Uterus (tissue), 3 donors: ENCODE measurements at regions not wholly inside any gene's neighbourhood (a gene's known extent, or its start where the extent isn't known, plus 50 kb on each side); places are given as distances from the start of the nearest gene placed in this dataset.

Experiments
- DNase-seq, 2 donors: peaks; one replicate each; pipeline ENCODE4 v3.0.0-alpha.2; 2019 to 2020
- H3K27ac ChIP-seq, 2 donors: fragments of 200-600 bp; sonication (generic); 1 replicate in 1 of 2; 2 replicates in 1 of 2; pipeline ENCODE4 v1.5.1; 2016 to 2018
- H3K27me3 ChIP-seq, 2 donors: fragments of 200-600 bp; sonication (generic); one replicate each; pipeline ENCODE4 v1.5.1; 2018 to 2019; ENCODE audit warnings: control low read depth in 1 of 2
- H3K36me3 ChIP-seq, 2 donors: fragments of 200-600 bp; sonication (generic); one replicate each; pipeline ENCODE4 v1.5.1; 2019; ENCODE audit warnings: control low read depth in 1 of 2
- H3K4me1 ChIP-seq, 2 donors: fragments of 200-600 bp; sonication (generic); one replicate each; pipeline ENCODE4 v1.5.1; 2018 to 2019; ENCODE audit warnings: control low read depth in 1 of 2
- H3K4me3 ChIP-seq, 2 donors: fragments of 200-600 bp; sonication (generic); 1 replicate in 1 of 2; 2 replicates in 1 of 2; pipeline ENCODE4 v1.5.1; 2018 to 2019; ENCODE audit warnings: mild to moderate bottlenecking in 1 of 2
- H3K9me3 ChIP-seq, 2 donors: fragments of 200-600 bp; sonication (generic); one replicate each; pipeline ENCODE4 v1.5.1; 2019; ENCODE audit warnings: control low read depth in 1 of 2
- CTCF ChIP-seq, 4 experiments: fragments of 200-600 bp in 2 of 4; fragments of 450-650 bp in 2 of 4; sonication (generic) in 2 of 4; IDR thresholded peaks; one replicate each; pipeline ENCODE4 v1.5.1; 2016 to 2019; ENCODE audit warnings: antibody characterized with exemption in 4 of 4, mild to moderate bottlenecking in 2 of 4, moderate library complexity in 1 of 4
- POLR2A ChIP-seq, 2 donors: fragments of 450-650 bp; IDR thresholded peaks; one replicate each; pipeline ENCODE4 v1.6.1; 2016; ENCODE audit warnings: antibody characterized with exemption in 2 of 2, mild to moderate bottlenecking in 1 of 2, moderate library complexity in 1 of 2
- intact Hi-C: fragments of 100-400 bp; cut with DNase I; formaldehyde crosslinking; loops from one replicate; pipeline ENCODE4 v1.15.1; 2023; ENCODE audit warnings: low total_unique reads
- donor health status: DM: yes; HTN: yes; CAD: no.

DNA sequence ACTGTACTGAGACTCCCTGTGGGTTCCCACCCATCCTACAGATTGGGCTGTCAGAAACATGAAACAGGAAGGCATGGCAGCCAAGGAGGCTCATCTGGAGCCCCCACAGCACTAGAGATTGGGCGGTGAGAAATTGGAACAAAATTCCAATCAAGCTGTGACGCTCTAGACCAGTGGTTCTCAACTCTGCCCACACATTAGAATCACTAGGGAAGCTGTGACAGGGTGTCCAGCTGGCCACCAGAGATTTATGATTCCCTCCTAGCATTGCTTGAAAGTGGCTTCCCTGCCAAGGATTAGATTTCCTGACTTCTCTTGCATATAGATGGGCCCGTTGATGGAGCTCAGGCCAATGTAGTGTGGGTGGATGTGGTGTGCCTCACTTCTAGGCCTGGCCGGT, 187.5 kb upstream of the ZC3H12A start:
- TF ChIP-seq CTCF (IDR thresholded peaks at IDR 0.05): no peak
- no peak for TF ChIP-seq POLR2A (IDR thresholded peaks at IDR 0.05)

DNA sequence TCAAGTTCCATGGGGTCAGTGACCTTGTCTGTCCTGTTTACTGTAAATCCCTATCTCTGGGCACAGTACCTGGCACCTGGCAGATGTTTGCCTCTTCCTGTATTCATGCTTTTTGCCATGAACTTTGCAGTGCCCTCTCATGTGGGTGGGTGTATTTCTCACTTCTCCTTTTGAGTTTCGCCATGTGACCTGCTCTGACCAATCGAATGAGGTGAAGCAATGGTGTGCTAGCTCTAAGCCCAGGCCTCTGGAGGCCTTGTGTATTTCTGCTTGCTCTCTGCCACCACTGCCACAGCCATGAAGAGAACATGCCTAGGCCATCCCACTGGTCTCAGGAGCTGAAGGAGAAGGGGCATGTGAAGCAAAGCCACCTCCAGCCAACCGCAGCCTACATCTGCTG, 185.5 kb upstream of the ZC3H12A start:
- intact Hi-C loops: no loop called here
- Histone ChIP-seq H3K27ac (no peak overlapping the region), H3K36me3 (no peaks in the 10 kb centered on the region), H3K27me3 (no peaks in the 10 kb centered on the region), H3K4me3 (no peak overlapping the region), H3K4me1 (no peaks in the 10 kb centered on the region), H3K9me3 (no peaks in the 10 kb centered on the region)
- DNase-seq: no peak
- TF ChIP-seq CTCF (IDR thresholded peaks at IDR 0.05) (no peak), POLR2A (IDR thresholded peaks at IDR 0.05) (no peak)

More for the DNA sequence above, 187.5 kb upstream of the ZC3H12A start:
- Histone ChIP-seq H3K27me3 (no peaks in the 10 kb centered on the region), H3K27ac (no peak overlapping the region), H3K4me3 (no peak overlapping the region), H3K36me3 (no peaks in the 10 kb centered on the region), H3K4me1 (no peaks in the 10 kb centered on the region), H3K9me3 (no peaks in the 10 kb centered on the region)
- intact Hi-C loops: no loop called here
- no peak for DNase-seq

- H3K27ac ChIP-seq: no peak overlapping the region
- no peak overlapping the region for H3K4me3 ChIP-seq
- H3K27me3 ChIP-seq: no peaks in the 10 kb centered on the region
- no peak for DNase-seq
- no peak for TF ChIP-seq POLR2A (IDR thresholded peaks at IDR 0.05)
- TF ChIP-seq CTCF (IDR thresholded peaks at IDR 0.05): no peak
- no peaks in the 10 kb centered on the region for H3K9me3 ChIP-seq
- no peaks in the 10 kb centered on the region for H3K4me1 ChIP-seq
- intact Hi-C loops: no loop called here
- H3K36me3 ChIP-seq: no peaks in the 10 kb centered on the region
Measured at GRCh38 chr1:37290718-37291117, 183.7 kb upstream of the ZC3H12A start.

DNA sequence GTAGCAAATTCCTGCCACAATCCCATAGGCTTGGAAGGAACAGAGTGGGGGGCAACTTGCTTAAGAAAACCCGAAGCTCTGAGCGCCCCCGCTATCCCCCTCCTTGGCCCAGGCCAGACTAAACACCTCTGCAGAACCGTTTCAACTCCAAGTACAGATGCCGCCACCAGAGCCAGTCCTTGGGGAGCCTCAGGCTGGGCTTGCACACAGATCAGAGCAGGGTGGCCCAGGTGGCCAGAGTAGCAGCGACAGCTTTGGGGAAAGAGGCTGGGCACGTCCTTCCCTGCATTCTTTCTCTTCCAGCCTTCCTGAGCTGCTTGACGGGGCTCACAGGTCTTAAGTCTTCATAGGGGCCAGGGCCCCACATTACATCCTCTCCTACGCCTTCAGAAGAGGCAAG, 181.6 kb upstream of the ZC3H12A start:
- TF ChIP-seq CTCF (IDR thresholded peaks at IDR 0.05): no peak
- TF ChIP-seq POLR2A (IDR thresholded peaks at IDR 0.05): no peak
- intact Hi-C loops: no loop called here
- H3K27ac ChIP-seq: no peak overlapping the region
- no peaks in the 10 kb centered on the region for H3K36me3 ChIP-seq
- no peaks in the 10 kb centered on the region for H3K4me1 ChIP-seq
- no peak for DNase-seq
- H3K4me3 ChIP-seq: no peak overlapping the region
- H3K9me3 ChIP-seq: no peaks in the 10 kb centered on the region
- peaks cover 0 to 3% of the 10 kb centered on the region in 2 donors for H3K27me3 ChIP-seq

DNA sequence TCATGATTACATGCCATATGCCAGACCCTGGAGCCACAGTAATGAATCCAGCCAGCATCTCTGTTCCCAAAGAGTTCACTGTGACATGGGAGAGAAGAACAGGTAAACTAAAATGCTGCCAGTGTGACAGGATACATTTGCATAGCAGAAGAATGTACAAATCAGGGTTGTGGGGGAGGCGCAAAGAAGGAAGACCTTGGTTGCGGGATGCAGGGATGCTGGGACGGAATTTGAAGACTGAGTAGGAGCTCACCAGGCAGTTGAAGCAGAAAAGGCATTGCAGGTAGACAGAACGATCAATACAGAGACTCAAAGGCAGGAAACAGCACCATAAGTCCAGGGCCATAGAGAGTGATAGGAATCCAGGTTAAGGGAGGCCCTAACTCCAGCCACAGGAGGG, 180.3 kb upstream of the ZC3H12A start:
- Histone ChIP-seq H3K4me3 (no peak overlapping the region), H3K9me3 (no peaks in the 10 kb centered on the region), H3K27ac (no peak overlapping the region), H3K4me1 (no peaks in the 10 kb centered on the region), H3K36me3 (no peaks in the 10 kb centered on the region), H3K27me3 (peaks cover 0 to 8% of the 10 kb centered on the region in 2 donors)
- intact Hi-C loops: no loop called here
- no peak for DNase-seq
- TF ChIP-seq POLR2A (IDR thresholded peaks at IDR 0.05) (no peak), CTCF (IDR thresholded peaks at IDR 0.05) (no peak)
